Duodenal mucosa (tissue), 2 donors: ENCODE measurements at regions not wholly inside any gene's neighbourhood (a gene's known extent, or its start where the extent isn't known, plus 50 kb on each side); places are given as distances from the start of the nearest gene placed in this dataset.

ENCODE experiments used
- H3K27ac ChIP-seq: one replicate; pipeline ENCODE4 v1.7.0; 2013; ENCODE audit warnings: low read depth, low read length
- H3K27me3 ChIP-seq, 2 donors: one replicate each; pipeline ENCODE4 v1.7.0; 2013; ENCODE audit warnings: low read length in 2 of 2, control low read depth in 1 of 2; ENCODE audit not compliant: insufficient read depth in 2 of 2, control insufficient read depth in 1 of 2
- H3K36me3 ChIP-seq, 2 donors: one replicate each; pipeline ENCODE4 v1.7.0; 2013; ENCODE audit warnings: low read length in 2 of 2, control low read depth in 1 of 2; ENCODE audit not compliant: insufficient read depth in 2 of 2, control insufficient read depth in 1 of 2
- H3K4me1 ChIP-seq, 2 donors: one replicate each; pipeline ENCODE4 v1.7.0; 2013; ENCODE audit warnings: low read length in 2 of 2, control low read depth in 1 of 2; ENCODE audit not compliant: insufficient read depth in 2 of 2, control insufficient read depth in 1 of 2
- H3K4me3 ChIP-seq, 2 donors: one replicate each; pipeline ENCODE4 v1.7.0; 2013; ENCODE audit warnings: low read length in 2 of 2, low read depth in 1 of 2
- H3K9ac ChIP-seq, 2 donors: one replicate each; pipeline ENCODE4 v1.7.0; 2013; ENCODE audit warnings: low read length in 2 of 2, low read depth in 1 of 2
- H3K9me3 ChIP-seq, 2 donors: one replicate each; pipeline ENCODE4 v1.7.0; 2013; ENCODE audit warnings: low read length in 2 of 2, control low read depth in 1 of 2; ENCODE audit not compliant: control insufficient read depth in 1 of 2

- Histone ChIP-seq H3K4me3 (no peak overlapping the region), H3K9ac (no peak overlapping the region), H3K36me3 (no peaks in the 10 kb centered on the region), H3K9me3 (peaks cover 0 to 5% of the 10 kb centered on the region in 2 donors), H3K27me3 (no peaks in the 10 kb centered on the region), H3K27ac (no peak overlapping the region), H3K4me1 (no peaks in the 10 kb centered on the region)
These were observed 644.2 kb upstream of the CDH9 start for GRCh38 chr5:27682600-27682999.

DNA sequence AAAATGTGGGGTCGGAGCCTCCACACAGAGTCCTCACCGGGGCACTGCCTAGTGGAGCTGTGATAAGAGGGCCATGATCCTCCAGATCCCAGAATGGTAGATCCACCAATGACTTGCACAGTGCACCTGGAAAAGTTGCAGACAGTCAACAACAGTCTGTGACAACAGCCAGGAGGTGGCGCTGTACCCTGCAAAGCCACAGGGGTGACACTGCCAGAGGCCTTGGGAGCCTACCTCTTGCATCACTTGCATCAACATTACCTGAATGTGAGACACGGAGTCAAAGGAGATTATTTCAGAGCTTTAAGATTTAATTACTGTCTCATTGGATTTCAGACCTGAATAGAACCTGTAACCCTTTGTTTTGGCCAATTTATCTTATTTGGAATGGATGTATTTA, 614.1 kb upstream of the CDH9 start:
- Histone ChIP-seq H3K9me3 (peaks cover 5 to 14% of the 10 kb centered on the region in 2 donors), H3K27ac (no peak overlapping the region), H3K27me3 (no peaks in the 10 kb centered on the region), H3K4me1 (no peaks in the 10 kb centered on the region), H3K9ac (no peak overlapping the region), H3K36me3 (no peaks in the 10 kb centered on the region), H3K4me3 (no peak overlapping the region)

DNA sequence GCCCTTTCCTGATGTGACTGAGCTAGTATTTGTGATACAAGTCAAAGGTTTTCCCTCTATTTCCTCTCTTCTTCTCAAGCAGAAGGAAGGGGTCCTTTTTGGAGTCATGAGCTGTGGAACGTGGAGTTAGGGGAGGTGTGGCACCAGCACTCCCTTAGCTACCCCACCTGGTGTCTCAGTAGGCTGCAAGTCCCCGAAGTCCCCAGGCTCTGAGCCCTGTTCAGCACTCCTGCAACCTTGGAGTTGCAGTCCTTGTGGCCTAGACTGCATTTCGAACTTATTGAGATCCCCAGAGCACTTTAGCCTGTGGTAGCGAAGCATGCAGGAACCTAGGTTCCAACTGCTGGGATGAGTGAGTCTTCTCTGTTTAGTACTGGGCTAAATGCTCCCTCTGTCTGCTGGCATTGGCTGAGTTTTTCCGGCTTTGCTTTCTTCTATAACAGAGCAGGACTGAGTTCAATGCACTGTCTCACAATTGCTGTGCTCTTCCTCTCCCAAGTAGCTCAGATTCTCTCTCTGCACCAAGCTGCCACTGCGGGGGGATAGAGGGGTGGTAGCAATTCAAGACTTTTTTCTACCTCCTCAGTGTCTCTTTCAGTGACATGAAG, 600.7 kb upstream of the CDH9 start:
- no peaks in the 10 kb centered on the region for H3K36me3 ChIP-seq
- no peaks in the 10 kb centered on the region for H3K4me1 ChIP-seq
- peaks cover 6 to 16% of the 10 kb centered on the region in 2 donors for H3K9me3 ChIP-seq
- H3K4me3 ChIP-seq, result no peak overlapping the region
- H3K9ac ChIP-seq, result no peak overlapping the region
- no peaks in the 10 kb centered on the region for H3K27me3 ChIP-seq
- no peak overlapping the region for H3K27ac ChIP-seq

DNA sequence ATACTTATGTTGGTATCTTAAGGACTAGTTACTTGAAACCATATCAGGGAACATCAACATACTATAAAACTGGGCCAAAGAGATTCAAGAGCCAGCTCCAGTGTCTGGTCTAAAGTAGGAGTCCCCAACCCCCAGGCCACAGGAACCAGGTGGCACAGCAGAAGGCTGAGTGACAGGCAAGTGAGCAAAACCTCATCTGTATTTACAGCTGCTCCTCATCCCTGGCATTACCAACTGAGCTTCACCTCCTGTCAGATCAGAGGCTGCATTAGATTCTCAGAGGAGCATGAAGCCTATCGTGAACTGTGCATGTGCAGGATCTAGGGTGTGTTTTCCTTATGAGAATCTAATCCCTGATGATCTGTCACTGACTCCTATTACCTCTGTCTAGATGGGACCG, 581.6 kb upstream of the CDH9 start:
- Histone ChIP-seq H3K27me3 (no peaks in the 10 kb centered on the region), H3K9me3 (peaks cover 11 to 13% of the 10 kb centered on the region in 2 donors), H3K9ac (no peak overlapping the region), H3K36me3 (no peaks in the 10 kb centered on the region), H3K4me1 (no peaks in the 10 kb centered on the region), H3K27ac (no peak overlapping the region), H3K4me3 (no peak overlapping the region)

DNA sequence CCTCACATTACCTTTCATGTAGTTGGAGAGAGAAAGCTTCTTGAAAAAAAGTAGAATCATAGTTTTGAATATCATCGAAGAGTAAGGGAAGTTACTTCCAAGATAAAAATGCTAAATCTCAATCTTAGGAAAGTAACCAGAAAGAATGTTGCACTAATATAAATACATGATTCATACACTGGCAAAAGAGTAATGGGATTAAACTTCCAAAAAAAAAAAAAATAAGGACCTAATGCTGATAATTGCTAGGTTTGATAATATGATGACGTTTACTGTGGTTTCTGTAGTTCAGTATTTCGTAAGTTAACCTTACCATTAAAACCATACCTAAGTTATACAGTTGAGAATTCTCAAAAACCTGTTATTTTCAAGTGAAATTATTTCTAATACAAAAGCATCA, 573.8 kb upstream of the CDH9 start:
- H3K9me3 ChIP-seq, result peaks cover 9 to 11% of the 10 kb centered on the region in 2 donors
- H3K4me1 ChIP-seq, result no peaks in the 10 kb centered on the region
- H3K4me3 ChIP-seq, result no peak overlapping the region
- H3K9ac ChIP-seq, result no peak overlapping the region
- no peak overlapping the region for H3K27ac ChIP-seq
- no peaks in the 10 kb centered on the region for H3K27me3 ChIP-seq
- no peaks in the 10 kb centered on the region for H3K36me3 ChIP-seq

GRCh38 chr5:27608992-27609391, 570.6 kb upstream of the CDH9 start:
- H3K9ac ChIP-seq, result no peak overlapping the region
- H3K4me1 ChIP-seq, result no peaks in the 10 kb centered on the region
- H3K27ac ChIP-seq, result no peak overlapping the region
- no peaks in the 10 kb centered on the region for H3K27me3 ChIP-seq
- H3K9me3 ChIP-seq, result peaks cover 5 to 7% of the 10 kb centered on the region in 2 donors
- H3K36me3 ChIP-seq, result no peaks in the 10 kb centered on the region
- H3K4me3 ChIP-seq, result no peak overlapping the region

DNA sequence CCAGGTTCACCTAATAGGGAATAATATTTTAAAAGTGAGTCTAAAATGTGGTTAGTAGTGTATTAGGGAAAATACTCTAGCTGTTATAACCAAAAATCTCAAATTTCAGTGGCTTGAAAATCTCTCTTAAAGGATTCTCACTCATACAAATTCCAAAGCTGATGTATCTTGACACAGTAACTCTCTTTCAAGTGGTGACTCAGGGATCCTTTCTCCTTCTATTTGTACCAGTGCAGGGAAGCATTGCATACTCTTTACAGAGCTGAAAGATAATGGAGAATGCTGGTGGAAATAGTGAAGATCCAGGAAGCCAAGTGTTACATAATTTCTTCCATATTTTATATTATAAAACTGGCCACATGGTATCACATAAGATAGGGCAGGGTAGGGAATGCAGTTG, 560.2 kb upstream of the CDH9 start:
- no peaks in the 10 kb centered on the region for H3K36me3 ChIP-seq
- H3K27ac ChIP-seq, result no peak overlapping the region
- no peaks in the 10 kb centered on the region for H3K4me1 ChIP-seq
- H3K9ac ChIP-seq, result no peak overlapping the region
- no peaks in the 10 kb centered on the region for H3K27me3 ChIP-seq
- H3K4me3 ChIP-seq, result no peak overlapping the region
- H3K9me3 ChIP-seq, result peaks cover 4 to 6% of the 10 kb centered on the region in 2 donors

DNA sequence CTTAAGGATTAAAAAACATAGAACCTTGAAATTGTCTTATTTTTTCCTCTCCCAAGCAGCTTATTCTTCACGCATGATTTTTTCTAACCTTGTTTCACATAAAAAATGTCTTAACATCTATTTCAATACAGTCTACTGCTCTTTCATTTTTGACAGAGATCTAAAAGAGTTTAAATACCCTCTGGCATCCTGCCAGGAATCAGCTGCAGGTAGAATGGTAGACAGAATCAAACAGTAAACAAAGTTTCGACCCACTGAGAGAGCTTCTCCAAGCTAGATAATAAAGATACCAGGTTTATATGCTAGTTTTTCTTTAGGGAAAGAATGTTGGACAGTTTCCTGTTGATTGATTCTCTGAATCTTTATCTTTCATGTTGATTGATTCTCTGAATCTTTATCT, 555.8 kb upstream of the CDH9 start:
- H3K4me3 ChIP-seq, result no peak overlapping the region
- no peaks in the 10 kb centered on the region for H3K36me3 ChIP-seq
- no peaks in the 10 kb centered on the region for H3K4me1 ChIP-seq
- no peak overlapping the region for H3K27ac ChIP-seq
- H3K27me3 ChIP-seq, result no peaks in the 10 kb centered on the region
- peaks cover 17 to 19% of the 10 kb centered on the region in 2 donors for H3K9me3 ChIP-seq
- no peak overlapping the region for H3K9ac ChIP-seq

DNA sequence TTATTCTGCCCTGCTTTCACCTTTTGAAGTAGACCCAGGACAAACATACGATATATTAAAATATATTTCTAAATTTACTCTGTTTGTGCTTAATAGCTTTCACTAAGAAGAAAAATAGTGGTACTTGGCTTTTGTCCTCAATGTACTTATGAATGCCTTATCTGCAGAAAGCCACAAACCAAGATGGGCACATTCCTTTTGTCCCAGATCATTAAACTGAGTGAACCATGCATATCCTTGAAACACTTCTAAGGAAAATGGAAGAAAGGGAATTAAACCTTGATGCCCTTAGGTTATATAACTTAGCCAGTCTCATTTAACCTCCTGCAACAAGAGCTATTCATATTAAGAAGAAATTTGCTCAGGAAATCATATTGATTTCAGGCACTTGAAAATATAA, 553.8 kb upstream of the CDH9 start:
- Histone ChIP-seq H3K27ac (no peak overlapping the region), H3K9ac (no peak overlapping the region), H3K36me3 (no peaks in the 10 kb centered on the region), H3K27me3 (no peaks in the 10 kb centered on the region), H3K4me1 (no peaks in the 10 kb centered on the region), H3K4me3 (no peak overlapping the region), H3K9me3 (peaks cover 17 to 25% of the 10 kb centered on the region in 2 donors)

DNA sequence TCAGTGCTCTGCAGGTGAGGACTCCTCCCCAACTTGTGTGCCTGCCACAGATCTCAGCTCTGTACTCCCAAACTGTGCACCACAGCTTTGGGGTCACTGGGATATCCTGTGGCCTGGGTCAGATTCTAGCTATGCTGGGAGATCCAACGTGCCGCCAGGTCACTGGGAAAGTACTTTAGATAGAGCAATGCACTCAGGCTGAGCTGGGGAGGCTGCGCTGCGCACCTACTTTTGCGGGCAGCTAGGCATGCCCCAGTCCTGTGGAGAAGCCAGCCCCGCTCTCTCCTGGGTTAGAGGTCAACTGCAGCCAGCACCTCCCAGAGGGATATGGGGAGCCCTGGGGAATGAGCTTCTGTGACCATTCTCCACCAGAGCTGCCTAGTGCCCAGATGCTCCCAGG, 552.1 kb upstream of the CDH9 start:
- Histone ChIP-seq H3K36me3 (no peaks in the 10 kb centered on the region), H3K4me1 (no peaks in the 10 kb centered on the region), H3K9ac (no peak overlapping the region), H3K9me3 (peaks cover 12 to 19% of the 10 kb centered on the region in 2 donors), H3K4me3 (no peak overlapping the region), H3K27ac (no peak overlapping the region), H3K27me3 (no peaks in the 10 kb centered on the region)

- Histone ChIP-seq H3K9ac (no peak overlapping the region), H3K36me3 (no peaks in the 10 kb centered on the region), H3K4me1 (no peaks in the 10 kb centered on the region), H3K9me3 (peaks cover 8 to 13% of the 10 kb centered on the region in 2 donors), H3K27ac (no peak overlapping the region), H3K27me3 (no peaks in the 10 kb centered on the region), H3K4me3 (no peak overlapping the region)
These were observed 539.9 kb upstream of the CDH9 start for GRCh38 chr5:27578279-27578678.
